Type B pancreatic cell (in vitro differentiated cells): ENCODE measurements at regions not wholly inside any gene's neighbourhood (a gene's known extent, or its start where the extent isn't known, plus 50 kb on each side); places are given as distances from the start of the nearest gene placed in this dataset.

Experiments
- DNase-seq: peaks from one replicate; pipeline ENCODE4 v3.0.0; 2021; ENCODE audit warnings: mixed read lengths; ENCODE audit not compliant: unreplicated experiment; ENCODE audit errors: extremely low spot score
- H3K27ac Mint-ChIP-seq: 2 replicates; pipeline ENCODE4 v1.8.0; 2021; ENCODE audit warnings: mild to moderate bottlenecking, mixed read lengths
- H3K27me3 Mint-ChIP-seq: 2 replicates; pipeline ENCODE4 v1.8.0; 2021; ENCODE audit warnings: mixed read lengths
- H3K36me3 Mint-ChIP-seq: 2 replicates; pipeline ENCODE4 v1.8.0; 2021; ENCODE audit warnings: mixed read lengths
- H3K4me1 Mint-ChIP-seq: one replicate; pipeline ENCODE4 v1.8.0; 2021; ENCODE audit warnings: mixed read lengths; ENCODE audit not compliant: unreplicated experiment
- H3K4me3 Mint-ChIP-seq: 2 replicates; pipeline ENCODE4 v1.8.0; 2021; ENCODE audit warnings: mild to moderate bottlenecking, mixed read lengths
- H3K9me3 Mint-ChIP-seq: 2 replicates; pipeline ENCODE4 v1.8.0; 2021; ENCODE audit warnings: mixed read lengths
- TF ChIP-seq, protein P1 (sequence below): fragments of 200-600 bp; sonication (generic); conservative IDR thresholded peaks from 2 replicates; pipeline ENCODE4 v1.5.0; 2021; ENCODE audit warnings: antibody characterized with exemption, mild to moderate bottlenecking

DNA sequence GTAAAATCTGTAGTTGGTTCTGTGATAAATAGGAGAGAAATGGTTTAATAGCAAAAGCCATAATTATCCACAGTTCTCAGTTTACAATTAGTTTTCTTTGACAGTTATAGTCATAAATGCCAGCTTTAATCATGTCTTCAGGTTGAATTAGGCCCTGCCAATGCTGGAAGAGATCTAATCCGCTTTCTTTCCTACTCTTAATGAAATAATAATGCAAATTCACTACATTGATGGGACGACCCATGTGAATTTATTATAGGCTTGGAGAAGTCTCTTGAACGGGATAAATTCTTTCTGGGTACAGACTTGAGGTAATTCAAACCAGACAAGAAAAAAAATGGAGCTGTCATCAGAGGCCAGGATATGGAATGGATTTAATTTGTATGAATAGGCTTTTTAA is 950.4 kb downstream of the EFNA5 start:
- Mint-ChIP-seq H3K4me3 (no peak overlapping the region), H3K27me3 (no peaks in the 10 kb centered on the region)

DNA sequence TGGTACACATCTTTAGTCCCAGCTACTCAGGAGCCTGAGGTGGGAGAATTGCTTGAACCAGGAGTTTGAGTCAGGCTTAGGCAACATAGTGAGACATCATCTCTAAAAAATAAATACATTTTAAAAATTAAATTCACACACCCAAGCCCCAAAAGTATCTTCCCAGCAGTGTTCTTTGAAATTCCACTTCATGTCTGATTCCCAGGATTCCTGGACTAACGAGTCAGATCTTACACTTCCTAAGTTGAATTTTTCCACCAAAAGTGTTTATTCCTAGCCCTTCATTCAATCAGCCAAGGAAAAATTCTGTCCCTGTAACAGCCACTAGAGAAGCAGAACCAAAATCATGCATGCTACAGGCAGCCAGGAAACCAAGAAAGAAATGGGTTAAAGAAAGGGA is 970.9 kb downstream of the EFNA5 start:
- no peaks in the 10 kb centered on the region for H3K36me3 Mint-ChIP-seq
- no peak overlapping the region for H3K27ac Mint-ChIP-seq

More for the DNA sequence above, 950.4 kb downstream of the EFNA5 start:
- DNase-seq = no peak
- Mint-ChIP-seq H3K36me3 (no peaks in the 10 kb centered on the region), H3K27ac (no peak overlapping the region), H3K9me3 (no peaks in the 10 kb centered on the region), H3K4me1 (no peaks in the 10 kb centered on the region)
- TF ChIP-seq, protein P1, sequence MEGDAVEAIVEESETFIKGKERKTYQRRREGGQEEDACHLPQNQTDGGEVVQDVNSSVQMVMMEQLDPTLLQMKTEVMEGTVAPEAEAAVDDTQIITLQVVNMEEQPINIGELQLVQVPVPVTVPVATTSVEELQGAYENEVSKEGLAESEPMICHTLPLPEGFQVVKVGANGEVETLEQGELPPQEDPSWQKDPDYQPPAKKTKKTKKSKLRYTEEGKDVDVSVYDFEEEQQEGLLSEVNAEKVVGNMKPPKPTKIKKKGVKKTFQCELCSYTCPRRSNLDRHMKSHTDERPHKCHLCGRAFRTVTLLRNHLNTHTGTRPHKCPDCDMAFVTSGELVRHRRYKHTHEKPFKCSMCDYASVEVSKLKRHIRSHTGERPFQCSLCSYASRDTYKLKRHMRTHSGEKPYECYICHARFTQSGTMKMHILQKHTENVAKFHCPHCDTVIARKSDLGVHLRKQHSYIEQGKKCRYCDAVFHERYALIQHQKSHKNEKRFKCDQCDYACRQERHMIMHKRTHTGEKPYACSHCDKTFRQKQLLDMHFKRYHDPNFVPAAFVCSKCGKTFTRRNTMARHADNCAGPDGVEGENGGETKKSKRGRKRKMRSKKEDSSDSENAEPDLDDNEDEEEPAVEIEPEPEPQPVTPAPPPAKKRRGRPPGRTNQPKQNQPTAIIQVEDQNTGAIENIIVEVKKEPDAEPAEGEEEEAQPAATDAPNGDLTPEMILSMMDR = no peak

DNA sequence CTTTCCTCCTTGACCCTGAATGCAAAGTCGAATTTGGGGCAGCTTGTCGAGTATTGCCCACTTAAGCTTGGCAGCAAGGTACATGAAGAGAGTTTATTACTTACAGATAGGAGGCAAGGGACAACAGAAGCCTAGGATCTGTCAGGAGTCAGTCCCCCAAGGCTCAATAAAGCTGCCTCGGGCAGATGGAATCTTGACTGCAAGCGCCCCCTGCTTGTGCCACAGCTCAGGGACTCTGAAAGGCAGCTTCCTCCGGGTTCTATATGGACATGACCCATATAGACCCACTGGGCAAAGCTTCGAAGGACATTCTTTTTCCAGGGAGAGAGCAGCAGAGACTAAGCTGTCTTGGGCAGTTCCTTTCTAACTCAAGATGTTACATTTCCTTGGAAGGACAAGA is 971.5 kb downstream of the EFNA5 start:
- H3K9me3 Mint-ChIP-seq = peaks cover 4% of the 10 kb centered on the region
- DNase-seq = no peak
- no peak overlapping the region for H3K27ac Mint-ChIP-seq
- TF ChIP-seq, protein P1 = no peak
- no peak overlapping the region for H3K4me3 Mint-ChIP-seq
- H3K4me1 Mint-ChIP-seq = no peaks in the 10 kb centered on the region
- no peaks in the 10 kb centered on the region for H3K36me3 Mint-ChIP-seq
- no peaks in the 10 kb centered on the region for H3K27me3 Mint-ChIP-seq

More for the DNA sequence above, 970.9 kb downstream of the EFNA5 start:
- H3K27me3 Mint-ChIP-seq = no peaks in the 10 kb centered on the region
- no peak overlapping the region for H3K4me3 Mint-ChIP-seq
- no peaks in the 10 kb centered on the region for H3K4me1 Mint-ChIP-seq
- no peak for DNase-seq
- TF ChIP-seq, protein P1 = no peak
- H3K9me3 Mint-ChIP-seq = peaks cover 4% of the 10 kb centered on the region

DNA sequence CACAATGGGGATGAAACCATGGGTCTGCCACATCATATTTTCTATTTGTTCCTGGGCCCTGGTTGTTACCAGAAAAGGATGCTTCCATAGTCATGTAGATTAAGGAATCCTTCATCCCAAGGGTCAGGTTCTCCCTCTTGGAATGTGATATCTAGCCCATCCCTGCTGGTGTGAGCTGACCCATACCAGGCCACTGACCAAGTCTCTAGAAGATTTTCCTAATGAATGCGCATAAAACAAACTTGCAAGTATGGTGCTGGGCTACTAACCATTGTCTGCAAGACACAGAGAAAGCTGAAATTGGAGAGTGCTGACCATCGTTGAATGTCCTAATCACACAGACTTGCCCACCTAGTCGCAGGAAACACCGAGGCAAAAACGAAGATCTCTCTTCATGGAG is 972.6 kb downstream of the EFNA5 start:
- Mint-ChIP-seq H3K4me3 (no peak overlapping the region), H3K27ac (no peak overlapping the region)

DNA sequence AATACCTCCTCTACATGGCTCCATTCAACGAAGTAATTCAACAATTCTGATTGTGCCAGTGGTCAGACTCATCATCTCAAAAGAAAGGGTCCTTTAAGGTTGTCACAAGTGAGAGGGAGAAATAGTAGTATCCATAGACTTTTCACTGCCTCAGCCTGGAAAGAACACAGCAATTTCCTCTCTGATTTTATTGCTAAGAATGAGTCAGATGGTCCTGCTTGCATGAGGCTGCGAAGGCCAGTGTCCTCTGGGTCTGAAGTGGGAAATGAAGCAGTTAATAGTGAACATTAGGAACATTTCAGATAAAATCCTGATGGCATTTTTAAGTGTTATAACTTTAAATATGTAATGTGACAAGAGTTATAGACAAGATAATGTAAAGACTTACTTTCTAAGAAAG is 979.0 kb downstream of the EFNA5 start:
- H3K4me1 Mint-ChIP-seq = no peaks in the 10 kb centered on the region

More for the DNA sequence above, 972.6 kb downstream of the EFNA5 start:
- DNase-seq = no peak
- peaks cover 4% of the 10 kb centered on the region for H3K9me3 Mint-ChIP-seq
- H3K4me1 Mint-ChIP-seq = no peaks in the 10 kb centered on the region
- TF ChIP-seq, protein P1 = no peak
- H3K36me3 Mint-ChIP-seq = no peaks in the 10 kb centered on the region
- no peaks in the 10 kb centered on the region for H3K27me3 Mint-ChIP-seq

More for the DNA sequence above, 979.0 kb downstream of the EFNA5 start:
- no peaks in the 10 kb centered on the region for H3K27me3 Mint-ChIP-seq
- H3K9me3 Mint-ChIP-seq = no peaks in the 10 kb centered on the region
- no peak for DNase-seq
- H3K27ac Mint-ChIP-seq = no peak overlapping the region
- no peaks in the 10 kb centered on the region for H3K36me3 Mint-ChIP-seq
- H3K4me3 Mint-ChIP-seq = no peak overlapping the region
- TF ChIP-seq, protein P1 = no peak
